ENCODE measurements at regions not wholly inside any gene's neighbourhood (a gene's known extent, or its start where the extent isn't known, plus 50 kb on each side); places are given as distances from the start of the nearest gene placed in this dataset.

- intact Hi-C loops (cut with DNase I; ENCODE audit: low total_unique reads), result no loop called here
- no peak overlapping the region for H3K27ac ChIP-seq
- no peaks in the 10 kb centered on the region for H3K9me3 ChIP-seq
- no peaks in the 10 kb centered on the region for H3K27me3 ChIP-seq
- no peak for DNase-seq
- no peak overlapping the region for H3K4me3 ChIP-seq
- TF ChIP-seq EP300 (IDR thresholded peaks at IDR 0.05), result no peak
- TF ChIP-seq POLR2AphosphoS5 (IDR thresholded peaks at IDR 0.05), result no peak
- no peak for TF ChIP-seq POLR2A (IDR thresholded peaks at IDR 0.05)
- TF ChIP-seq CTCF (IDR thresholded peaks at IDR 0.05), result no peak
- WGBS, 5 donors, result 32 to 86% (median 42%) methylated on average over 1 of the region's 1 CpG
- no peaks in the 10 kb centered on the region for H3K4me1 ChIP-seq
- no peaks in the 10 kb centered on the region for H3K36me3 ChIP-seq
Observed at GRCh38 chr4:65911720-65912119, 241.4 kb upstream of the EPHA5 start.

- intact Hi-C loops (cut with DNase I; ENCODE audit: low total_unique reads), result no loop called here
- no peak for DNase-seq
- no peak overlapping the region for H3K4me3 ChIP-seq
- H3K36me3 ChIP-seq, result no peaks in the 10 kb centered on the region
- WGBS, 5 donors, result 43 to 60% (median 53%) methylated on average over 6 of the region's 6 CpGs
- H3K27ac ChIP-seq, result no peak overlapping the region
- H3K27me3 ChIP-seq, result no peaks in the 10 kb centered on the region
- no peak for TF ChIP-seq POLR2AphosphoS5 (IDR thresholded peaks at IDR 0.05)
- no peak for TF ChIP-seq EP300 (IDR thresholded peaks at IDR 0.05)
- TF ChIP-seq POLR2A (IDR thresholded peaks at IDR 0.05), result no peak
- TF ChIP-seq CTCF (IDR thresholded peaks at IDR 0.05), result no peak
- H3K9me3 ChIP-seq, result no peaks in the 10 kb centered on the region
- H3K4me1 ChIP-seq, result no peaks in the 10 kb centered on the region
Observed at GRCh38 chr4:65893957-65894755, 223.9 kb upstream of the EPHA5 start.

GRCh38 chr4:65893271-65893670 is 223.0 kb upstream of the EPHA5 start:
- H3K36me3 ChIP-seq, result no peaks in the 10 kb centered on the region
- H3K4me3 ChIP-seq, result no peak overlapping the region
- H3K27me3 ChIP-seq, result no peaks in the 10 kb centered on the region
- no peak for DNase-seq
- intact Hi-C loops (cut with DNase I; ENCODE audit: low total_unique reads), result no loop called here
- no peaks in the 10 kb centered on the region for H3K4me1 ChIP-seq
- 6 to 13% (median 9%) methylated on average over 1 of the region's 1 CpG for WGBS, 5 donors
- H3K9me3 ChIP-seq, result no peaks in the 10 kb centered on the region
- no peak for TF ChIP-seq POLR2AphosphoS5 (IDR thresholded peaks at IDR 0.05)
- TF ChIP-seq CTCF (IDR thresholded peaks at IDR 0.05), result no peak
- TF ChIP-seq POLR2A (IDR thresholded peaks at IDR 0.05), result no peak
- TF ChIP-seq EP300 (IDR thresholded peaks at IDR 0.05), result no peak
- H3K27ac ChIP-seq, result no peak overlapping the region

- Histone ChIP-seq H3K4me3 (no peak overlapping the region), H3K36me3 (no peaks in the 10 kb centered on the region), H3K9me3 (no peaks in the 10 kb centered on the region), H3K27me3 (no peaks in the 10 kb centered on the region), H3K27ac (no peak overlapping the region), H3K4me1 (no peaks in the 10 kb centered on the region)
- DNase-seq, result peak in 1 of 2 donors; percentile 1
- 77 to 89% (median 83%) methylated on average over 1 of the region's 1 CpG for WGBS, 5 donors
- TF ChIP-seq POLR2A (IDR thresholded peaks at IDR 0.05), result no peak
- intact Hi-C loops (cut with DNase I; ENCODE audit: low total_unique reads), result no loop called here
Observed at GRCh38 chr4:65880594-65880993, 210.3 kb upstream of the EPHA5 start.
